HEK293T (cell line): ENCODE measurements at regions not wholly inside any gene's neighbourhood (a gene's known extent, or its start where the extent isn't known, plus 50 kb on each side); places are given as distances from the start of the nearest gene placed in this dataset.

Experiments used
- CTCF ChIA-PET: fragments of 350-600 bp; formaldehyde crosslinking; extraction: SDS; loops from one replicate; lab custom pipeline; 2021; ENCODE audit warnings: antibody characterized with exemption, inconsistent platforms; lab: Yijun Ruan, JAX
- POLR2A ChIA-PET: fragments of 350-600 bp; formaldehyde crosslinking; extraction: SDS; loops from one replicate; lab custom pipeline; 2020; ENCODE audit warnings: antibody characterized with exemption, inconsistent platforms; lab: Yijun Ruan, JAX
- DNase-seq: peaks from one replicate; pipeline ENCODE4 v3.0.0; 2012; ENCODE audit warnings: mixed read lengths; ENCODE audit errors: extremely low spot score
- ARNT ChIP-seq: fragments of 450-650 bp; IDR thresholded peaks from 2 replicates; pipeline ENCODE4 v1.6.1; 2017; ENCODE audit warnings: mild to moderate bottlenecking
- BHLHE40 ChIP-seq: fragments of 450-650 bp; IDR thresholded peaks from 2 replicates; pipeline ENCODE4 v1.6.1; 2016; ENCODE audit warnings: mild to moderate bottlenecking, moderate library complexity, borderline replicate concordance
- CTBP1 ChIP-seq: fragments of 450-650 bp; IDR thresholded peaks from 2 replicates; pipeline ENCODE4 v1.6.1; 2016; ENCODE audit warnings: borderline replicate concordance
- ELF4 ChIP-seq: fragments of 450-650 bp; IDR thresholded peaks from 2 replicates; pipeline ENCODE4 v1.6.1; 2017; ENCODE audit warnings: antibody characterized with exemption
- FOXA1 ChIP-seq: fragments of 450-650 bp; IDR thresholded peaks from 2 replicates; pipeline ENCODE4 v1.6.1; 2016; ENCODE audit warnings: mild to moderate bottlenecking
- FOXK2 ChIP-seq: fragments of 450-650 bp; IDR thresholded peaks from 2 replicates; pipeline ENCODE4 v1.6.1; 2016; ENCODE audit warnings: mild to moderate bottlenecking
- FOXM1 ChIP-seq: fragments of 450-650 bp; IDR thresholded peaks from 2 replicates; pipeline ENCODE4 v1.6.1; 2017; ENCODE audit warnings: mild to moderate bottlenecking, borderline replicate concordance
- HDGF ChIP-seq: fragments of 450-650 bp; IDR thresholded peaks from 2 replicates; pipeline ENCODE4 v1.6.1; 2017; ENCODE audit warnings: antibody characterized with exemption, borderline replicate concordance
- L3MBTL2 ChIP-seq: fragments of 450-650 bp; conservative IDR thresholded peaks from 2 replicates; pipeline ENCODE4 v1.6.1; 2016; ENCODE audit warnings: mild to moderate bottlenecking
- LEF1 ChIP-seq: fragments of 450-650 bp; IDR thresholded peaks from 2 replicates; pipeline ENCODE4 v1.6.1; 2017; ENCODE audit warnings: mild to moderate bottlenecking, borderline replicate concordance
- NFRKB ChIP-seq: fragments of 450-650 bp; IDR thresholded peaks from 2 replicates; pipeline ENCODE4 v1.6.1; 2016; ENCODE audit warnings: mild to moderate bottlenecking, moderate library complexity
- SP1 ChIP-seq: fragments of 450-650 bp; IDR thresholded peaks from 2 replicates; pipeline ENCODE4 v1.6.1; 2017
- SUZ12 ChIP-seq: fragments of 450-650 bp; IDR thresholded peaks from 2 replicates; pipeline ENCODE4 v1.6.1; 2016; ENCODE audit warnings: mild to moderate bottlenecking
- TARDBP ChIP-seq: fragments of 450-650 bp; IDR thresholded peaks from 2 replicates; pipeline ENCODE4 v1.6.1; 2016
- ZNF384 ChIP-seq: fragments of 450-650 bp; IDR thresholded peaks from 2 replicates; pipeline ENCODE4 v1.6.1; 2016
- TF ChIP-seq, protein P1 (sequence below): fragments of 450-650 bp; IDR thresholded peaks from 2 replicates; pipeline ENCODE4 v1.6.1; 2016

DNA sequence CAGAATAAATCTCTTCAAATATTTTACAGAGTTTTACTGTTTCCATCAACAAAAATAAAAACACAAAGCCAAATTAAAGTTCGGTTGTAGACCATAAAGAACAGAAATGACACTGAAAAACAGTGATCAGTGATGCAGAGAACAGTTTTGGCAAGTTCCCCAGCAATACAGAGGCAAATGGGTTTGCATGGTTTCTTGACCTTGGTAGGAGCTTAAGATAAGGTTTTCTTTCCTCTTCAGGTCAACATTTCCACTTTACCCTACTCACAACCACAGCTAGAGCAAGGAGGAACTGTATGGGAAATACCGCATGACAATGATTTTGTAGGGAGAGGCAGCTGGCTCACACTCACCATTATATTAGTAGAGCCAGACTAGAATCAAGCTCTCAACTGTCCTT, 199.5 kb downstream of the SH2D4B start:
- DNase-seq, result no peak

DNA sequence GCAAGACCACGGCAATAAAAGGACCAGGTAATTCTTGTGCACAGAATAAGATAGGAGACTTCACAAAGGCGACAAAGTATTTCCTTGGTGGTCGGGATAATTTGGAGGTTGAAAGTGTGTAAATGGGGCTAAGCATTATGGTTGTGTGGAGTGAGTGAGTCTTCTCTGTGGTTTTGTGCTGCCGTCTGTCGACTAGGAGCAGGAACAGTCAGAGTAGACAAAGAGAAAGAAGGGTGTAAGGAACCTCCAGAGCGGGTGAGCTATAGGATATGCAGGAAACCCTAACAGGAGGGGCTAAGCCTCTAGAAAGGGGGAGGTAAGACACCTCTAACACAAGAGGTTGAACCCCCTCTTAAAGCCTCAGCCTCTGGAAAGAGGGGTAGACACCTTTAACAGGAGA, 201.6 kb downstream of the SH2D4B start:
- POLR2A ChIA-PET, result no interaction called here
- TF ChIP-seq NFRKB (no peak), ELF4 (no peak), HDGF (no peak), L3MBTL2 (no peak)
- no peak for DNase-seq
- CTCF ChIA-PET, result no interaction called here

More for the DNA sequence above, 199.5 kb downstream of the SH2D4B start:
- ChIA-PET CTCF (interaction anchor here (1.7 kb wide), 1 partner anchor 74 kb away, joined by 4 read pairs; no protein-coding TSS in a partner anchor), POLR2A (no interaction called here)
- TF ChIP-seq CTBP1 (no peak), FOXM1 (no peak), SP1 (no peak), L3MBTL2 (no peak), HDGF (no peak), TARDBP (no peak), SUZ12 (no peak), BHLHE40 (no peak), LEF1 (no peak), NFRKB (no peak), ARNT (no peak), FOXA1 (no peak), ELF4 (no peak), FOXK2 (no peak), ZNF384 (no peak)
- TF ChIP-seq, protein P1, sequence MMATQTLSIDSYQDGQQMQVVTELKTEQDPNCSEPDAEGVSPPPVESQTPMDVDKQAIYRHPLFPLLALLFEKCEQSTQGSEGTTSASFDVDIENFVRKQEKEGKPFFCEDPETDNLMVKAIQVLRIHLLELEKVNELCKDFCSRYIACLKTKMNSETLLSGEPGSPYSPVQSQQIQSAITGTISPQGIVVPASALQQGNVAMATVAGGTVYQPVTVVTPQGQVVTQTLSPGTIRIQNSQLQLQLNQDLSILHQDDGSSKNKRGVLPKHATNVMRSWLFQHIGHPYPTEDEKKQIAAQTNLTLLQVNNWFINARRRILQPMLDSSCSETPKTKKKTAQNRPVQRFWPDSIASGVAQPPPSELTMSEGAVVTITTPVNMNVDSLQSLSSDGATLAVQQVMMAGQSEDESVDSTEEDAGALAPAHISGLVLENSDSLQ, result no peak

DNA sequence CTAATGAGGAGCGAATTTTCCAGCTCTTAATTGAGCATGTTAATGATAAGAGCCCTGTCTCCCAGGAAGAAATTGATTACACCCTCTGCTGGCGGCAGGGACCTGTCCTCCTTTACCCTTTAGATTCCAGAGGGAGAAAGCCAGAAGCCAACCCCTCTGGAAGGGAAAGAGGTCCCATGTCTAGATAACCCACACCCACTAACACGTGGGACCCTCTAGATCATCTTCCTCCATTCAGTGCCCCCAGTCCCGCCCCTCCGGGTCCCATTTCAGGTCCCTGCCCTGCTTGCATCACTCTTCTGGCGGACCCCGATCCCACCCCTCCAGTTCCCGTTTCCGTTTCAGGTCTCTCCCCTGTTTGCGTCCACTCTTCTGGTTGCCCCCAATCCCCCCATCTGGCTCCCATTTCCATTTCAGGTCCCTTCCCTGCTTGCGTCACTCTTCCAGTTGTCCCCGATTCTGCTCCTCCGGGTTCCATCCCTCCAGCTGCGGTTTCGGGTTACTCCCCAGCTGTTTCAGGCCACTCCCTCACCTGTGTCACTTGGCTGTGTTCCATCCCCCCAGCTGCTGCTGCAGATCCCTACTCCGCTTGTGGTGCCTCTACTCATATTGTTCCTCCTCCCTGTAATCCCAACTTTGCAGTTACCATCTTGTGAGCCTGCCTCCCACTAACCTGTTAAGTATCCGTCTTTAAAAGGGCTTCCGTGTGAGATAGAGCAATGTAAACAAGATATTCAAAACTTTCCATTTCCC, 202.4 kb downstream of the SH2D4B start:
- DNase-seq, result no peak
- TF ChIP-seq ELF4, result no peak
- no peak for TF ChIP-seq ARNT
- TF ChIP-seq LEF1, result no peak
- TF ChIP-seq NFRKB, result no peak
- no peak for TF ChIP-seq HDGF
- no peak for TF ChIP-seq CTBP1
- TF ChIP-seq FOXM1, result no peak
- TF ChIP-seq L3MBTL2, result no peak
- no peak for TF ChIP-seq SUZ12
- no peak for TF ChIP-seq SP1
- no peak for TF ChIP-seq FOXA1
- TF ChIP-seq, protein P1, result no peak
- TF ChIP-seq ZNF384, result no peak
- TF ChIP-seq BHLHE40, result no peak
- no peak for TF ChIP-seq FOXK2
- no peak for TF ChIP-seq TARDBP
- POLR2A ChIA-PET, result no interaction called here
- CTCF ChIA-PET, result interaction anchor here (0.6 kb wide), 1 partner anchor 36 kb away, joined by 3 read pairs; no protein-coding TSS in a partner anchor

DNA sequence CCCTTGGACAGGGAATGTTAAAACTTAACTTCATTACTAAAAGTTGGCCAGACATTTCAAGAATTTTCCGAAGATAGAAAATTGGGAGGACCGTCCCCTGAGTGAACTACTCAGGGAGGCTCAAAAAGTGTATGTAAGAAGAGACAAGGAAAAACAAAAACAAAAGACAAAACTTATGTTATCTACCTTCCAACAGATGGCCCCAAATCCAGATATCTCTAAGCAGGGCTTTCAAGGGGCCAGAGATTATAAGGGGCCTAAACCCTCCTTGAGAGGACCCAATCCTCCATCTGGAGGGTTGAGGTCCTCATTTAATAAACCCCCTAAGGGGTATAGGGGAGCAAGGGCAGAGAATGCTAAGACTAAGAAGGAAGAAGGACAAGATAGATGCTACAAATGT, 203.6 kb downstream of the SH2D4B start:
- ChIA-PET POLR2A (no interaction called here), CTCF (no interaction called here)
- TF ChIP-seq LEF1 (no peak), FOXM1 (no peak), NFRKB (no peak), CTBP1 (no peak), TARDBP (no peak), L3MBTL2 (no peak), SUZ12 (no peak), BHLHE40 (no peak), ARNT (no peak), ZNF384 (no peak)
- TF ChIP-seq, protein P1, result no peak
- DNase-seq, result no peak

DNA sequence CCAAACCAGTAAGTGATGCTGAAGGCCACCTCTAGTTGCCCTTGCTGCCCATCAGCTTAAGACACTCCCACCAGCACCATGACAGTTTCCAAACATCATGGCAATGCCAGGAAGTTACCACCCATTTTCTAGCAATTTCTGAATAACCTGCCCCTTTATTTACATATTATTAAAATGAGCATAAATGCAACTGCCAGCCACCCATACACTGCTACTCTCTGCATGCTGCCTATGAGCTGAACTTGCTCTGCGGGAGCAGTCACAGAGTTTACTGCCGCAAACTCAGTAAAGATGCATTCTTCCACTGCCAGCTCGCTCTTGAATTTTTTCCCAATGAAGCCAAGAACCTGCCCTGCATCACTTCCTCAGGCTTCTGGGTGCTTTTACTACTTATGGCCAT, 212.6 kb downstream of the SH2D4B start:
- TF ChIP-seq HDGF (no peak), ELF4 (no peak), ZNF384 (no peak), FOXK2 (no peak), BHLHE40 (no peak), TARDBP (no peak), SUZ12 (no peak), ARNT (no peak), L3MBTL2 (no peak), SP1 (no peak), FOXA1 (no peak), LEF1 (no peak), CTBP1 (no peak), FOXM1 (no peak), NFRKB (no peak)
- TF ChIP-seq, protein P1, result no peak
- ChIA-PET CTCF (no interaction called here), POLR2A (no interaction called here)
- DNase-seq, result no peak

DNA sequence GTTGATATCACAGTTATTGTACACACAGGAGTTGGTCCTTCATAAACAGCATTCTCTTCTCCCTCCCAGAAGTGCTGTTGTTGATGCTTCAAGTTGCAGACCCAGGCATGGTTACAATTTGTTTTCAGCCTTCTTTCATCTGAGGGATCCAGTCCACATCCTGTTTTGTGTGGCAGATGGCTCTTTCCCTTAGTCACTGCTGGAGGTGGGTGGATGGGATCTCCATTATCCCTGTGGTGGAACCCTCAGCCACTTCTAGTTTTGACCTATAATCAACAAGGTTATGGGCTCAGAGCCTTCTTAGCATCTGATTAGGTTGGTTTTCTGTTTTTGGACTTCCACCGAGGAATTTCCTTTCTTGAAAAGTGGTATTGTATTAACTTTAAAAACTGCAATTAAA, 214.2 kb downstream of the SH2D4B start:
- POLR2A ChIA-PET, result no interaction called here
- CTCF ChIA-PET, result no interaction called here
- TF ChIP-seq SP1 (no peak), HDGF (no peak), LEF1 (no peak), TARDBP (no peak), ZNF384 (no peak), BHLHE40 (no peak), FOXM1 (no peak), ARNT (no peak), CTBP1 (no peak), FOXK2 (no peak)
- no peak for DNase-seq
